CD4-positive, alpha-beta memory T cell (primary cell): ENCODE measurements at regions not wholly inside any gene's neighbourhood (a gene's known extent, or its start where the extent isn't known, plus 50 kb on each side); places are given as distances from the start of the nearest gene placed in this dataset.

Experiments
- CTCF ChIA-PET: fragments of 350-600 bp; sonication (Branson Sonifier 250); formaldehyde crosslinking; loops from one replicate; lab custom pipeline; 2021; ENCODE audit warnings: inconsistent platforms; ENCODE audit not compliant: partially characterized antibody; lab: Charles Lee
- POLR2A ChIA-PET: fragments of 350-600 bp; sonication (Branson Sonifier 250); formaldehyde crosslinking; loops from one replicate; lab custom pipeline; 2021; ENCODE audit not compliant: partially characterized antibody; lab: Charles Lee
- DNase-seq, 5 donors: peaks; one replicate each; pipeline versions ENCODE4 v3.0.0 to v3.0.0-alpha.2; 2020 to 2022; ENCODE audit warnings: mixed read lengths in 1 of 5
- H3K27ac ChIP-seq: one replicate; pipeline ENCODE4 v1.7.0; 2013; ENCODE audit warnings: low read depth, low read length
- H3K27me3 ChIP-seq: 2 replicates; pipeline ENCODE4 v1.7.0; 2013; ENCODE audit warnings: mild to moderate bottlenecking, low read length, moderate library complexity; ENCODE audit not compliant: insufficient read depth
- H3K36me3 ChIP-seq: 2 replicates; pipeline ENCODE4 v1.7.0; 2013; ENCODE audit warnings: mild to moderate bottlenecking, low read length, moderate library complexity; ENCODE audit not compliant: insufficient read depth
- H3K4me1 ChIP-seq: 2 replicates; pipeline ENCODE4 v1.7.0; 2013; ENCODE audit warnings: mild to moderate bottlenecking, low read length, moderate library complexity; ENCODE audit not compliant: insufficient read depth
- H3K4me3 ChIP-seq, 2 donors: one replicate each; pipeline ENCODE4 v1.7.0; 2013; ENCODE audit warnings: low read length in 2 of 2, mild to moderate bottlenecking in 1 of 2
- H3K9me3 ChIP-seq, 2 donors: one replicate each; pipeline ENCODE4 v1.7.0; 2013; ENCODE audit warnings: low read length in 2 of 2, control low read depth in 1 of 2; ENCODE audit not compliant: control insufficient read depth in 1 of 2
- H3K27ac Mint-ChIP-seq, 7 donors: one replicate each; pipeline ENCODE4 v1.8.0; 2020 to 2021; ENCODE audit warnings: mixed read lengths in 7 of 7, mild to moderate bottlenecking in 6 of 7, inconsistent platforms in 3 of 7, moderate library complexity in 3 of 7
- H3K27me3 Mint-ChIP-seq, 2 donors: one replicate each; pipeline ENCODE4 v1.8.0; 2020 to 2021; ENCODE audit warnings: mixed read lengths in 2 of 2
- H3K36me3 Mint-ChIP-seq, 2 donors: one replicate each; pipeline ENCODE4 v1.8.0; 2020 to 2021; ENCODE audit warnings: mixed read lengths in 2 of 2, inconsistent platforms in 1 of 2, mild to moderate bottlenecking in 1 of 2
- H3K4me1 Mint-ChIP-seq, 4 donors: one replicate each; pipeline ENCODE4 v1.8.0; 2020 to 2021; ENCODE audit warnings: mixed read lengths in 4 of 4, mild to moderate bottlenecking in 1 of 4
- H3K4me3 Mint-ChIP-seq, 8 donors: one replicate each; pipeline ENCODE4 v1.8.0; 2020 to 2021; ENCODE audit warnings: mixed read lengths in 8 of 8, mild to moderate bottlenecking in 7 of 8, moderate library complexity in 6 of 8, inconsistent platforms in 3 of 8
- H3K9me3 Mint-ChIP-seq, 8 donors: one replicate each; pipeline ENCODE4 v1.8.0; 2020 to 2021; ENCODE audit warnings: mixed read lengths in 8 of 8, mild to moderate bottlenecking in 5 of 8, inconsistent platforms in 3 of 8, moderate library complexity in 1 of 8
- intact Hi-C: fragments of 100-400 bp; cut with micrococcal nuclease; formaldehyde crosslinking; loops from one replicate; pipeline ENCODE4 v1.15.1; 2023

DNA sequence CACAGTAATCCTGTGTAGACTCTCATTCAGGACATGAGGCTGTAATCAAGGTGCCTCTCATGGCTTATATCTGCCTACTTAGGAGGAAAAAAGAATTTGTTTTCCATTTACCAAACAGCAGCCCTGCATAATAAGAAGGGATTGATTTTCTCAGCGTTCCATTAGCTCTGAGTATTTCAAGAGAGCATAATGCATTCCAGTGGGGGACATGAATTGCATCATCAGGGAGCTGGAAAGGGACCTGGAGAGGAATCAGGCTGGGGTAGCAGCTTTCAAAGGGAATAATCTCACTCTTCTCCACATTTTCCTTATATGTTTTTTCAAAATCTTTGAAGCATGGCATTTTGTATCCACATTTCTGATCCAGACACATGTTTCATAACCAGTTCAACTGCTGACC, 150.6 kb upstream of the ANKRD28 start:
- peaks cover 0 to 2% (median 0%) of the 10 kb centered on the region in 4 donors for H3K4me1 Mint-ChIP-seq
- Histone ChIP-seq H3K36me3 (no peaks in the 10 kb centered on the region), H3K4me3 (no peak overlapping the region), H3K27ac (no peak overlapping the region), H3K9me3 (no peaks in the 10 kb centered on the region), H3K4me1 (no peaks in the 10 kb centered on the region), H3K27me3 (no peaks in the 10 kb centered on the region)
- intact Hi-C loops: no loop called here
- no peak for DNase-seq
- no peaks in the 10 kb centered on the region for H3K27me3 Mint-ChIP-seq
- no peak overlapping the region for H3K4me3 Mint-ChIP-seq
- CTCF ChIA-PET: no interaction called here
- no peak overlapping the region for H3K27ac Mint-ChIP-seq
- H3K36me3 Mint-ChIP-seq: no peaks in the 10 kb centered on the region
- POLR2A ChIA-PET: no interaction called here
- H3K9me3 Mint-ChIP-seq: no peaks in the 10 kb centered on the region

DNA sequence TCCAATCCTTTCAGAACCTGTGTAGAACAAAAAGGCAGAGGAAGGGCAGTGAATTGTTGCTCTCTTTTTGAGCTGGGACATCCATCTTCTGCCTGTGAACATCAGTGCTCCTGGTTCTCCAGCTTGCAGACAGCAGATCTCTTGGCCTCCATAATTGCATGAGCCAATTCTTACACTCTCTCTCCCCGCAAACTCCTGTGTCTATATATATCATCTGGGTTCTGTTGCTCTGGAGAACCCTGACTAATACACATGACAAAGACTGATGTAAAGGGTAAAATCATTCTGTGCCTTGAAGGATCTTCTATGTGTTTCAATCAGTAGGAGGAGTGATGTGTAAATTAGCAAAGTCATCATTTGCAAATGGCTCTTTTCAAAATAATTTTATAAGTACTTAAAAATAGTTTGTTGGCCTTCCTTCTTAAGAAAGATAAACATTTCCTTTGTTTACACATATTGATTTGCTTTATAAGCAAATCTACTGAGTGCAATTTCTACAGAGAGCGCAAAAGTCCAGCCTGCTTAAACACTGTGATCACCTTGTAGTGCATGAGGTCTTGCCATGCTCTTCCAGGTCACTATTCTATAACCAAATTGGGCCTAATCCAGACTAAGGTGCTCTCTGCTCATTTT, 154.9 kb upstream of the ANKRD28 start:
- H3K9me3 Mint-ChIP-seq: no peaks in the 10 kb centered on the region
- H3K36me3 Mint-ChIP-seq: no peaks in the 10 kb centered on the region
- ChIA-PET CTCF (interaction anchor here (1.3 to 1.9 kb wide), 3 partner anchors 11 to 54 kb away, joined by 3 to 6 read pairs (median 4); no protein-coding TSS in a partner anchor), POLR2A (no interaction called here)
- no peak overlapping the region for H3K4me3 ChIP-seq
- H3K9me3 ChIP-seq: no peaks in the 10 kb centered on the region
- H3K27ac Mint-ChIP-seq: no peak overlapping the region
- no peaks in the 10 kb centered on the region for H3K27me3 Mint-ChIP-seq
- H3K27ac ChIP-seq: no peak overlapping the region
- peaks cover 4% of the 10 kb centered on the region for H3K27me3 ChIP-seq
- H3K36me3 ChIP-seq: no peaks in the 10 kb centered on the region
- intact Hi-C loops: loop anchor here (5.0 kb wide), 1 partner anchor 135 kb away; no protein-coding TSS in a partner anchor
- no peak overlapping the region for H3K4me3 Mint-ChIP-seq
- DNase-seq: no peak
- H3K4me1 ChIP-seq: no peaks in the 10 kb centered on the region
- no peaks in the 10 kb centered on the region for H3K4me1 Mint-ChIP-seq

- no peaks in the 10 kb centered on the region for H3K36me3 ChIP-seq
- Mint-ChIP-seq H3K27me3 (no peaks in the 10 kb centered on the region), H3K27ac (no peak overlapping the region), H3K4me1 (no peaks in the 10 kb centered on the region), H3K36me3 (no peaks in the 10 kb centered on the region), H3K9me3 (no peaks in the 10 kb centered on the region), H3K4me3 (no peak overlapping the region)
- ChIA-PET CTCF (interaction anchor here (1.3 to 1.9 kb wide), 3 partner anchors 12 to 55 kb away, joined by 3 to 6 read pairs (median 4); no protein-coding TSS in a partner anchor), POLR2A (no interaction called here)
- intact Hi-C loops: loop anchor here (1.0 to 5.0 kb wide), 2 partner anchors 137 to 324 kb away; no protein-coding TSS in a partner anchor
- no peaks in the 10 kb centered on the region for H3K4me1 ChIP-seq
- no peaks in the 10 kb centered on the region for H3K9me3 ChIP-seq
- H3K4me3 ChIP-seq: no peak overlapping the region
- H3K27ac ChIP-seq: no peak overlapping the region
- peaks cover 4% of the 10 kb centered on the region for H3K27me3 ChIP-seq
- peak in 3 of 5 donors; percentile 1 to 7 (median 2) for DNase-seq
Measured at GRCh38 chr3:15953841-15954240, 156.1 kb upstream of the ANKRD28 start.

GRCh38 chr3:15955968-15956367, 158.2 kb upstream of the ANKRD28 start:
- Histone ChIP-seq H3K27me3 (peaks cover 4% of the 10 kb centered on the region), H3K9me3 (no peaks in the 10 kb centered on the region), H3K36me3 (no peaks in the 10 kb centered on the region), H3K27ac (no peak overlapping the region), H3K4me1 (no peaks in the 10 kb centered on the region), H3K4me3 (no peak overlapping the region)
- no peak overlapping the region for H3K27ac Mint-ChIP-seq
- H3K27me3 Mint-ChIP-seq: no peaks in the 10 kb centered on the region
- H3K36me3 Mint-ChIP-seq: no peaks in the 10 kb centered on the region
- DNase-seq: no peak
- ChIA-PET POLR2A (no interaction called here), CTCF (interaction anchor here (0.6 kb wide), 1 partner anchor 99 kb away, joined by 3 read pairs; no protein-coding TSS in a partner anchor)
- H3K4me3 Mint-ChIP-seq: no peak overlapping the region
- no peaks in the 10 kb centered on the region for H3K4me1 Mint-ChIP-seq
- H3K9me3 Mint-ChIP-seq: no peaks in the 10 kb centered on the region
- intact Hi-C loops: no loop called here

DNA sequence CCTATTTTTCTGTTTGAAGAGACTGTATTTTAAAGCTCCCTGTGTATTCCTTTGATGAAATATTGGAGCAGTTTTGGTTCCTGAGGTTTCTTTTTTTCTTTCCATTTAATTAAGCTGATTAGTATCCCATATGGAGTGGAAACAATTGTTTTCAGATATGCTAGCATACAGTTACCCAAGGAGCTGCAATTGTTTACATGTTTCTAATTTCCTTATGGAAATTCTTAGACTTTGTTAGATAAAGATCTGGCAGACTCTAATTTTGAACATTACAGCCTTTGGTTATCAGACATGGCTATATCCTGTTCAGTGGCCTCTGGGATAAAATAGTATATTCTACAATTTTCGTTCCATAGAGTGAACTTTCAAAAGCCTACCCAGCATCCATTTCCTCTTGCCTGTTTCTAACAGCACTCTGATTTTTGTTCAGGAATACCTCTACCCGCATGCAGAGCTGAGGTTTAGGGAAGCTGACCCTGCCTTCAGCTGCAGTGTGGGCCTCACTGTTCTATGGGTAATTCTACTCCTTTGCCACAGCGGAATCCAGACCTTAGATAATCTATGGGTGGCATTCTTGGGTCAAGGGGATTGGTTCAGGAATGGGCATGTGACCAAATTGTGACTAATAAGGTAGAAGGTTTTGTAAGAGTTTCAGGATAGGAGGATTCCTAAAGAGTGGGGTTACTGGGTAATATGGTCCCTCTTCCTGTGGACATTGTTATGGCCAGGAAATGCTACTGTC, 161.1 kb upstream of the ANKRD28 start:
- no peak overlapping the region for H3K4me3 ChIP-seq
- CTCF ChIA-PET: no interaction called here
- Mint-ChIP-seq H3K9me3 (no peaks in the 10 kb centered on the region), H3K27ac (no peak overlapping the region), H3K36me3 (no peaks in the 10 kb centered on the region), H3K4me1 (no peaks in the 10 kb centered on the region), H3K4me3 (no peak overlapping the region), H3K27me3 (peaks cover 0 to 9% of the 10 kb centered on the region in 2 donors)
- H3K27me3 ChIP-seq: peaks cover 4% of the 10 kb centered on the region
- H3K36me3 ChIP-seq: no peaks in the 10 kb centered on the region
- no peaks in the 10 kb centered on the region for H3K9me3 ChIP-seq
- intact Hi-C loops: no loop called here
- POLR2A ChIA-PET: no interaction called here
- no peak overlapping the region for H3K27ac ChIP-seq
- H3K4me1 ChIP-seq: no peaks in the 10 kb centered on the region
- DNase-seq: no peak

DNA sequence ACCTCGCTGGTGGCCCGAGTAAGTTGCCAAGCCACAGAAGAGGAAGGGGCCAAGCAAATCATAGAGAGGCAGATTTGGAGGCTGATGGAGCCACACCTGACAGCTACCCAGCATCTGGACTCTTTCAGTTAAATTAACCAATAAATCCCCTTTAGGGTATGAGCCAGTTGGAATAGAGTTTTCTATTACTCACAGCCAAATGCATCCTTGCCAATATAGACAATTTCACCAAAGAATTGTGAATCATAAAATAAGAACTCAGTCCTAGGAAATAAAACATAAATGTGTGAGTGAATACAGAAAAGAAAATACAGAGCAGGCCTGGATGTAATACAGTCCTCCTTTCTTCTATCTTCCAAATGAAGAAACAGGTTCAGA, 161.6 kb upstream of the ANKRD28 start:
- CTCF ChIA-PET: no interaction called here
- H3K36me3 Mint-ChIP-seq: peaks cover 0 to 3% of the 10 kb centered on the region in 2 donors

DNA sequence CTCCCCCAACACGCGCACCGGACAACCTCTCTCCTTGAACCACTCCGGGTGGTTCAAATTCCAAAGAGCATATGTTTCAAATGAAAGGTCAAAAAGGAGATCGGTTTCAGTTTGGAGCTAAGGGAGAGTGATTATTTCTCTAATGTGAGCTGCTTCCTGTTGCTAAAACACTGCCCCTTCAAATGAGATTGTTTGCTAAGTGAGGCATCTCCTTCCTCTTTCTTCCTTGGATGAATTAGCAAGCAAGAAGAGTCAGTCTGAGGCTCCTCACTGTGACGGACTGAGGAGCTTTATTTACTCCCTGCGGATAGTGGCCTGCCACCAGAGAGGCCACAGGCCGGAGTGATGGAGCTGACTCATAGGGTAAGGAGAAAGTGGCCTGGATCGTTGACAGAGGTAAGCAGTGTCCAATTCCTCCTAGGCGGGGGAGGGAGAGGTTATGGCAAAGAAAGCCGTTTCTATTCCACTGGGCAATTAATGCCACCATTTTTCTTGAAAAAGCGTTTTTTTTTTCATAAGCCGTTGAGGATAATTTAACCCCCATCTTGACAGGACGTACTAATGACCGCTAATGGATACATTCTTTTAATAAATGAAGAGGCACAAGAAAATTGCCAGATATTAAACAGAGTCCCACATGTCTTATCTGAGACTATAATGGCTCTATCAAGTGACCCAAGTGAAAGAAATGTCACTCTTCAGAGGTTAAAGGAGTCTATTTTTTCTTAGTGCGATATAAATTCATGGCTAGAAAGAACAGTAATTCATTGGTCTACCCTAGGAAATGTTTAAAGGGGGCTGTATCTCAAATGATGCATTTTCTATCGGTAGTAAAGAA, 167.0 kb upstream of the ANKRD28 start:
- H3K36me3 Mint-ChIP-seq: peaks cover 0 to 3% of the 10 kb centered on the region in 2 donors
- intact Hi-C loops: no loop called here
- no peaks in the 10 kb centered on the region for H3K9me3 Mint-ChIP-seq
- no peak overlapping the region for H3K27ac Mint-ChIP-seq
- no peak for DNase-seq
- H3K27me3 Mint-ChIP-seq: peaks cover 0 to 9% of the 10 kb centered on the region in 2 donors
- no peaks in the 10 kb centered on the region for H3K4me1 ChIP-seq
- H3K36me3 ChIP-seq: no peaks in the 10 kb centered on the region
- no peak overlapping the region for H3K4me3 Mint-ChIP-seq
- no peaks in the 10 kb centered on the region for H3K4me1 Mint-ChIP-seq
- no peaks in the 10 kb centered on the region for H3K9me3 ChIP-seq
- ChIA-PET POLR2A (no interaction called here), CTCF (interaction anchor here (0.8 kb wide), 1 partner anchor 10 kb away, joined by 3 read pairs; no protein-coding TSS in a partner anchor)
- no peaks in the 10 kb centered on the region for H3K27me3 ChIP-seq
- H3K27ac ChIP-seq: no peak overlapping the region
- H3K4me3 ChIP-seq: no peak overlapping the region

More for the DNA sequence above, 161.6 kb upstream of the ANKRD28 start:
- Histone ChIP-seq H3K4me3 (no peak overlapping the region), H3K36me3 (no peaks in the 10 kb centered on the region), H3K27ac (no peak overlapping the region), H3K27me3 (peaks cover 4% of the 10 kb centered on the region), H3K9me3 (no peaks in the 10 kb centered on the region), H3K4me1 (no peaks in the 10 kb centered on the region)
- POLR2A ChIA-PET: no interaction called here
- peaks cover 0 to 9% of the 10 kb centered on the region in 2 donors for H3K27me3 Mint-ChIP-seq
- intact Hi-C loops: no loop called here
- H3K4me3 Mint-ChIP-seq: no peak overlapping the region
- DNase-seq: no peak
- H3K4me1 Mint-ChIP-seq: no peaks in the 10 kb centered on the region
- H3K9me3 Mint-ChIP-seq: no peaks in the 10 kb centered on the region
- no peak overlapping the region for H3K27ac Mint-ChIP-seq
